GM23338 (cell line): ENCODE measurements at regions not wholly inside any gene's neighbourhood (a gene's known extent, or its start where the extent isn't known, plus 50 kb on each side); places are given as distances from the start of the nearest gene placed in this dataset.

Experiments used
- ATAC-seq: fragments of 200-7000 bp; cut with Tn5 transposase; 3 replicates; pipeline ENCODE4 v1.9.1; 2020
- DNase-seq: peaks from one replicate; pipeline ENCODE4 v3.0.0-alpha.2; 2015; ENCODE audit warnings: low spot score
- H2AFZ ChIP-seq: fragments of 200-600 bp; sonication (generic); 2 replicates; pipeline ENCODE4 v1.8.0; 2016; ENCODE audit warnings: antibody characterized with exemption, mild to moderate bottlenecking, moderate library complexity
- H3F3A ChIP-seq: fragments of 200-600 bp; sonication (generic); replicated peaks from 2 replicates; pipeline ENCODE4 v1.8.0; 2017; ENCODE audit warnings: antibody characterized with exemption, mixed run types, low read depth
- H3K27ac ChIP-seq: fragments of 200-600 bp; sonication (generic); 2 replicates; pipeline ENCODE4 v1.6.1; 2016; ENCODE audit warnings: low read depth
- H3K27me3 ChIP-seq: fragments of 200-600 bp; sonication (generic); 2 replicates; pipeline ENCODE4 v1.8.0; 2016; ENCODE audit warnings: mild to moderate bottlenecking, mixed run types, moderate library complexity; ENCODE audit not compliant: insufficient read depth
- H3K36me3 ChIP-seq: fragments of 200-600 bp; sonication (generic); 2 replicates; pipeline ENCODE4 v1.8.0; 2016; ENCODE audit warnings: mild to moderate bottlenecking; ENCODE audit not compliant: insufficient read depth
- H3K4me1 ChIP-seq: fragments of 200-600 bp; sonication (generic); 2 replicates; pipeline ENCODE4 v1.8.0; 2016; ENCODE audit warnings: mild to moderate bottlenecking, moderate library complexity; ENCODE audit not compliant: insufficient read depth
- H3K4me2 ChIP-seq: fragments of 200-600 bp; sonication (generic); 2 replicates; pipeline ENCODE4 v1.7.1; 2017; ENCODE audit warnings: mixed run types
- H3K4me3 ChIP-seq: fragments of 200-600 bp; sonication (generic); 2 replicates; pipeline ENCODE4 v1.6.1; 2016; ENCODE audit warnings: mixed run types
- H3K79me2 ChIP-seq: fragments of 200-600 bp; sonication (generic); replicated peaks from 2 replicates; pipeline ENCODE4 v1.8.0; 2017; ENCODE audit warnings: mild to moderate bottlenecking; ENCODE audit not compliant: insufficient read depth
- H3K9me2 ChIP-seq: fragments of 200-600 bp; sonication (generic); 2 replicates; pipeline ENCODE4 v1.8.0; 2017; ENCODE audit not compliant: insufficient read depth
- H4K20me1 ChIP-seq: fragments of 200-600 bp; sonication (generic); replicated peaks from 2 replicates; pipeline ENCODE4 v1.8.0; 2017; ENCODE audit warnings: mild to moderate bottlenecking; ENCODE audit not compliant: insufficient read depth
- H3K27ac Mint-ChIP-seq: 2 replicates; pipeline ENCODE4 v1.8.0; 2020; ENCODE audit warnings: inconsistent platforms, mild to moderate bottlenecking, moderate library complexity, mixed read lengths
- H3K27me3 Mint-ChIP-seq: 3 replicates; pipeline ENCODE4 v1.8.0; 2022; ENCODE audit warnings: low read depth, mild to moderate bottlenecking, moderate library complexity, mixed read lengths, inconsistent platforms; ENCODE audit not compliant: insufficient read depth, poor library complexity
- H3K36me3 Mint-ChIP-seq: 3 replicates; pipeline ENCODE4 v1.8.0; 2021; ENCODE audit warnings: low read depth, mild to moderate bottlenecking, inconsistent platforms, moderate library complexity, mixed read lengths
- H3K4me1 Mint-ChIP-seq: 3 replicates; pipeline ENCODE4 v1.8.0; 2020; ENCODE audit warnings: mild to moderate bottlenecking, inconsistent platforms, mixed read lengths
- H3K4me3 Mint-ChIP-seq: 3 replicates; pipeline ENCODE4 v1.8.0; 2021; ENCODE audit warnings: moderate library complexity, mild to moderate bottlenecking, inconsistent platforms, mixed read lengths
- H3K9me3 Mint-ChIP-seq: 3 replicates; pipeline ENCODE4 v1.8.0; 2020; ENCODE audit warnings: moderate library complexity, mild to moderate bottlenecking, inconsistent platforms, mixed read lengths
- CREB1 ChIP-seq: fragments of 250-450 bp; sonication (Bioruptor Pico); IDR thresholded peaks from 2 replicates; pipeline ENCODE4 v1.5.0; 2020; ENCODE audit warnings: low read depth, mild to moderate bottlenecking, moderate library complexity
- CTCF ChIP-seq, 2 experiments: fragments of 200-600 bp in 1 of 2; sonication (generic) in 1 of 2; conservative IDR thresholded peaks; 2 replicates each; pipeline versions ENCODE4 v1.5.1 to v1.6.1; 2016 to 2017; ENCODE audit warnings: antibody characterized with exemption in 2 of 2, low read depth in 2 of 2, mild to moderate bottlenecking in 2 of 2, moderate library complexity in 1 of 2
- ETS1 ChIP-seq: IDR thresholded peaks from 2 replicates; pipeline ENCODE4 v1.6.1; 2016; ENCODE audit warnings: antibody characterized with exemption
- EZH2 ChIP-seq: fragments of 200-600 bp; sonication (generic); IDR thresholded peaks from one replicate; pipeline ENCODE4 v1.8.0; 2017; ENCODE audit warnings: antibody characterized with exemption, mild to moderate bottlenecking, low read depth; ENCODE audit not compliant: unreplicated experiment
- EZH2phosphoT487 ChIP-seq: fragments of 200-600 bp; sonication (generic); IDR thresholded peaks from one replicate; pipeline ENCODE4 v1.8.1; 2018; ENCODE audit warnings: antibody characterized with exemption; ENCODE audit not compliant: unreplicated experiment
- JUNB ChIP-seq: IDR thresholded peaks from one replicate; pipeline ENCODE4 v1.6.1; 2016; ENCODE audit warnings: antibody characterized with exemption; ENCODE audit not compliant: unreplicated experiment
- NANOG ChIP-seq: IDR thresholded peaks from 2 replicates; pipeline ENCODE4 v1.6.1; 2016; ENCODE audit warnings: antibody characterized with exemption, borderline replicate concordance
- POLR2AphosphoS5 ChIP-seq: IDR thresholded peaks from 2 replicates; pipeline ENCODE4 v1.6.1; 2016; ENCODE audit warnings: antibody characterized with exemption, low read depth
- REST ChIP-seq: IDR thresholded peaks from one replicate; pipeline ENCODE4 v1.6.1; 2018; ENCODE audit warnings: antibody characterized with exemption; ENCODE audit not compliant: unreplicated experiment
- STAT1 ChIP-seq: IDR thresholded peaks from one replicate; pipeline ENCODE4 v1.6.1; 2016; ENCODE audit warnings: antibody characterized with exemption; ENCODE audit not compliant: unreplicated experiment
- ZNF114 ChIP-seq: fragments of 250-450 bp; sonication (Bioruptor Pico); IDR thresholded peaks from 2 replicates; pipeline ENCODE4 v1.5.0; 2020; ENCODE audit warnings: mild to moderate bottlenecking, moderate library complexity
- ZNF331 ChIP-seq: fragments of 250-450 bp; sonication (Bioruptor Pico); IDR thresholded peaks from 2 replicates; pipeline ENCODE4 v1.5.0; 2020; ENCODE audit warnings: low read depth, mild to moderate bottlenecking, moderate library complexity
- ZNF462 ChIP-seq: fragments of 250-450 bp; sonication (Bioruptor Pico); IDR thresholded peaks from 2 replicates; pipeline ENCODE4 v1.5.0; 2020; ENCODE audit warnings: mild to moderate bottlenecking, moderate library complexity

GRCh38 chr12:63056649-63057048 is 94.4 kb downstream of the AVPR1A start:
- H3K79me2 ChIP-seq = no peaks in the 10 kb centered on the region
- no peak overlapping the region for H3K4me3 Mint-ChIP-seq
- no peak overlapping the region for H2AFZ ChIP-seq
- peaks cover 11% of the 10 kb centered on the region for H3K4me1 ChIP-seq
- no peak overlapping the region for H3K4me2 ChIP-seq
- H3K9me2 ChIP-seq = no peaks in the 10 kb centered on the region
- no peaks in the 10 kb centered on the region for H3K27me3 ChIP-seq
- H3K36me3 ChIP-seq = no peaks in the 10 kb centered on the region
- ATAC-seq (no peak), DNase-seq (no peak)
- no peak overlapping the region for H3K27ac ChIP-seq
- no peaks in the 10 kb centered on the region for H3F3A ChIP-seq
- H3K4me1 Mint-ChIP-seq = peaks cover 14% of the 10 kb centered on the region
- H4K20me1 ChIP-seq = no peaks in the 10 kb centered on the region
- H3K27ac Mint-ChIP-seq = no peak overlapping the region
- H3K36me3 Mint-ChIP-seq = no peaks in the 10 kb centered on the region
- H3K4me3 ChIP-seq = no peak overlapping the region
- no peaks in the 10 kb centered on the region for H3K9me3 Mint-ChIP-seq
- no peak for TF ChIP-seq JUNB
- TF ChIP-seq EZH2 = no peak
- no peak; a peak in 1 of 4 replicates for TF ChIP-seq CTCF (conservative IDR thresholded peaks at IDR 0.05; ENCODE audit: low read depth in 2 of 2)
- TF ChIP-seq ZNF462 (CRISPR knock-in tag) = no peak
- no peak for TF ChIP-seq NANOG
- no peak for TF ChIP-seq EZH2phosphoT487
- no peak for TF ChIP-seq ZNF331
- no peak for TF ChIP-seq ZNF114 (CRISPR knock-in tag)
- TF ChIP-seq CREB1 (CRISPR knock-in tag) = no peak
- TF ChIP-seq REST = no peak
- no peak for TF ChIP-seq ETS1
- no peak for TF ChIP-seq POLR2AphosphoS5
- TF ChIP-seq STAT1 = no peak
- peaks cover 2% of the 10 kb centered on the region for H3K27me3 Mint-ChIP-seq
